OCI-LY1 (cell line): ENCODE measurements at regions not wholly inside any gene's neighbourhood (a gene's known extent, or its start where the extent isn't known, plus 50 kb on each side); places are given as distances from the start of the nearest gene placed in this dataset.

Experiments used
- H2AFZ ChIP-seq: fragments of 200-600 bp; sonication (generic), shearing (Covaris generic); 2 replicates; pipeline ENCODE4 v1.6.0; 2014; ENCODE audit warnings: antibody characterized with exemption, mild to moderate bottlenecking, low read length
- H3F3A ChIP-seq: fragments of 200-600 bp; sonication (generic), shearing (Covaris generic); 2 replicates; pipeline ENCODE4 v1.6.0; 2014; ENCODE audit warnings: mild to moderate bottlenecking, antibody characterized with exemption, low read length, moderate library complexity; ENCODE audit not compliant: insufficient read depth
- H3K27ac ChIP-seq: fragments of 200-600 bp; sonication (generic); 2 replicates; pipeline ENCODE4 v1.5.1; 2014; ENCODE audit warnings: low read length, mixed run types, mild to moderate bottlenecking, low read depth; ENCODE audit not compliant: poor library complexity, severe bottlenecking
- H3K27me3 ChIP-seq: fragments of 200-600 bp; sonication (generic); 2 replicates; pipeline ENCODE4 v1.6.0; 2014; ENCODE audit warnings: antibody characterized with exemption, mild to moderate bottlenecking, low read length, moderate library complexity; ENCODE audit not compliant: insufficient read depth
- H3K36me3 ChIP-seq: fragments of 200-600 bp; sonication (generic); 2 replicates; pipeline ENCODE4 v1.6.1; 2014; ENCODE audit warnings: mild to moderate bottlenecking, antibody characterized with exemption, low read length, moderate library complexity, mixed read lengths; ENCODE audit not compliant: insufficient read depth
- H3K4me1 ChIP-seq: fragments of 200-600 bp; sonication (generic); 2 replicates; pipeline ENCODE4 v1.5.1; 2014; ENCODE audit warnings: mild to moderate bottlenecking, low read length, moderate library complexity; ENCODE audit not compliant: insufficient read depth, severe bottlenecking
- H3K4me2 ChIP-seq: fragments of 200-600 bp; sonication (generic), shearing (Covaris generic); 2 replicates; pipeline ENCODE4 v1.6.1; 2014; ENCODE audit warnings: low read length
- H3K4me3 ChIP-seq: fragments of 200-600 bp; sonication (generic); 2 replicates; pipeline ENCODE4 v1.5.1; 2014; ENCODE audit warnings: low read length, low read depth, mild to moderate bottlenecking, mixed read lengths; ENCODE audit not compliant: poor library complexity, severe bottlenecking
- H3K79me2 ChIP-seq: fragments of 200-600 bp; shearing (Covaris generic); 2 replicates; pipeline ENCODE4 v1.6.1; 2016; ENCODE audit warnings: mixed run types, low read length, mixed read lengths; ENCODE audit not compliant: insufficient read depth
- H3K9ac ChIP-seq: fragments of 200-600 bp; sonication (generic), shearing (Covaris generic); 2 replicates; pipeline ENCODE4 v1.6.1; 2014; ENCODE audit warnings: mild to moderate bottlenecking, low read length, mixed read lengths
- H3K9me2 ChIP-seq: fragments of 200-600 bp; sonication (generic), shearing (Covaris generic); 2 replicates; pipeline ENCODE4 v1.6.1; 2014; ENCODE audit warnings: low read depth, mild to moderate bottlenecking, low read length, mixed read lengths
- H3K9me3 ChIP-seq: fragments of 200-600 bp; shearing (Covaris generic); 2 replicates; pipeline ENCODE4 v1.6.1; 2014; ENCODE audit warnings: low read length, mixed read lengths
- H4K20me1 ChIP-seq: fragments of 200-600 bp; sonication (generic), shearing (Covaris generic); 2 replicates; pipeline ENCODE4 v1.6.0; 2016; ENCODE audit warnings: mild to moderate bottlenecking, low read length; ENCODE audit not compliant: insufficient read depth
- EZH2 ChIP-seq: fragments of 200-600 bp; sonication (generic), shearing (Covaris generic); IDR thresholded peaks from 2 replicates; pipeline ENCODE4 v1.8.0; 2017; ENCODE audit warnings: borderline replicate concordance, mixed run types, mild to moderate bottlenecking, antibody characterized with exemption, low read length, moderate library complexity, mixed read lengths
- TF ChIP-seq, protein P1 (sequence below): fragments of 200-600 bp; sonication (generic), shearing (Covaris generic); IDR thresholded peaks from 2 replicates; pipeline ENCODE4 v1.5.1; 2017; ENCODE audit warnings: mild to moderate bottlenecking, antibody characterized with exemption, low read length, moderate library complexity, mixed read lengths

DNA sequence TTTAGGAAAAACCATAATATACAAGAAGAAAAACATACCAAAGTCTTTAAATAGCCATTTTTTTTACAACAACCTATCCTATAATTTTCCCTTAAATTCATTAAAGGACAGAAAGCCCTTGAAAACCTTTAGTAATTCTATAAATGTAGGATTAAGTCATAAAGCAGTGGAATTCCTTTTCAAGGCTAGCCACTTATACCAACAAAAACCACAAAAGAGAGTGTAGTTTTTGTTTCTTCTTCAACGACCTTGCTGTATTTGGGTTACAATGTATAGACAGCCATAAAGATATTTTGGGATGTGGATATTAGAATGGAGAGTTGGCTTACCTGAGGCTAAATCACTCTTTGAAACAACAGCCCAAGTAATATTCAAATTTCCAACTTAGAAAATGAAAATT, 296.6 kb upstream of the CDIN1 start:
- Histone ChIP-seq H3F3A (no peaks in the 10 kb centered on the region), H3K4me1 (no peaks in the 10 kb centered on the region), H3K4me3 (no peak overlapping the region), H3K36me3 (no peaks in the 10 kb centered on the region), H3K27ac (no peak overlapping the region), H3K9me2 (no peaks in the 10 kb centered on the region), H4K20me1 (no peaks in the 10 kb centered on the region), H3K27me3 (no peaks in the 10 kb centered on the region), H3K9ac (no peak overlapping the region), H3K79me2 (no peaks in the 10 kb centered on the region), H3K4me2 (no peak overlapping the region), H3K9me3 (no peaks in the 10 kb centered on the region), H2AFZ (no peak overlapping the region)
- TF ChIP-seq, protein P1, sequence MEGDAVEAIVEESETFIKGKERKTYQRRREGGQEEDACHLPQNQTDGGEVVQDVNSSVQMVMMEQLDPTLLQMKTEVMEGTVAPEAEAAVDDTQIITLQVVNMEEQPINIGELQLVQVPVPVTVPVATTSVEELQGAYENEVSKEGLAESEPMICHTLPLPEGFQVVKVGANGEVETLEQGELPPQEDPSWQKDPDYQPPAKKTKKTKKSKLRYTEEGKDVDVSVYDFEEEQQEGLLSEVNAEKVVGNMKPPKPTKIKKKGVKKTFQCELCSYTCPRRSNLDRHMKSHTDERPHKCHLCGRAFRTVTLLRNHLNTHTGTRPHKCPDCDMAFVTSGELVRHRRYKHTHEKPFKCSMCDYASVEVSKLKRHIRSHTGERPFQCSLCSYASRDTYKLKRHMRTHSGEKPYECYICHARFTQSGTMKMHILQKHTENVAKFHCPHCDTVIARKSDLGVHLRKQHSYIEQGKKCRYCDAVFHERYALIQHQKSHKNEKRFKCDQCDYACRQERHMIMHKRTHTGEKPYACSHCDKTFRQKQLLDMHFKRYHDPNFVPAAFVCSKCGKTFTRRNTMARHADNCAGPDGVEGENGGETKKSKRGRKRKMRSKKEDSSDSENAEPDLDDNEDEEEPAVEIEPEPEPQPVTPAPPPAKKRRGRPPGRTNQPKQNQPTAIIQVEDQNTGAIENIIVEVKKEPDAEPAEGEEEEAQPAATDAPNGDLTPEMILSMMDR, result no peak
- no peak for TF ChIP-seq EZH2

DNA sequence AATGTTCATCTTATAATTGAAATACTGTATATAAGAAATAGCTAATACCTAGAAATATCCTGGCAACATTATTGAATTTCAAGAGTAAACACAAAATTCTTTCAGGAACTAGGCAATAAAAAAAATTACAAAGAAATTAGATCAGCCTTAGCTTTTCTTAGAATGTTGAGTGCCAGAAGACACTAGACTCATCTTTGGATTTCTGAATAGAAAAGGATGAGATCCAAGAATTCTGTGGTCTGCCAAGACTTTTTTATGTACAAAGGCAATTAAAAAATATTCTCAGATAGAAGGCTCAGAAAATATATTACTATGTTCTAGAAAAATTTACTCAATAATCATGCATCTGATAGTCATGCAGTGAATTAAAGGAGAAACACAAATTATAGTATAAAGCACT, 294.5 kb upstream of the CDIN1 start:
- H3K4me1 ChIP-seq, result no peaks in the 10 kb centered on the region
- no peaks in the 10 kb centered on the region for H4K20me1 ChIP-seq
- H3K9me3 ChIP-seq, result no peaks in the 10 kb centered on the region
- TF ChIP-seq, protein P1, result no peak
- no peak for TF ChIP-seq EZH2
- H3K79me2 ChIP-seq, result no peaks in the 10 kb centered on the region
- no peaks in the 10 kb centered on the region for H3K27me3 ChIP-seq
- no peak overlapping the region for H3K27ac ChIP-seq
- H3K4me2 ChIP-seq, result no peak overlapping the region
- H2AFZ ChIP-seq, result no peak overlapping the region
- no peaks in the 10 kb centered on the region for H3F3A ChIP-seq
- H3K9ac ChIP-seq, result no peak overlapping the region
- H3K9me2 ChIP-seq, result no peaks in the 10 kb centered on the region
- H3K36me3 ChIP-seq, result no peaks in the 10 kb centered on the region
- H3K4me3 ChIP-seq, result no peak overlapping the region

DNA sequence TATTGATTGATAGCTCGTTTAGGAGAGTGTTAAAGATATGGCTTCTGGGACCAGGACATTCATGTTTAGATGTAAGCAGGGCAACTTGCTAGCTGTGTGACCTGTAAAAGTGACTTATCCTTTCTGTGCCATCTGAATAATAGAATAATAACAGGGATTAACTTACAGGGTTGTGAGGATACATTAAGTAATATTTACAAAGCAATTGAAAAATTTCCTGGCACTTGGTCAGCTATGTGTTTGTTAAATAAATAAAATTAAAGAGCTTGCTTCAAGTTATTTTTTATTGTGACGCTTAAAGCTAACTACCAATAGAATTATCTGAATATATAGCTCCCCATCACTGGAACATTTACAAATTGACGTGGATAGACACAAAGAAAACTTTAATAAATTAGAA, 287.9 kb upstream of the CDIN1 start:
- no peak for TF ChIP-seq EZH2
- H3K79me2 ChIP-seq, result no peaks in the 10 kb centered on the region
- no peaks in the 10 kb centered on the region for H4K20me1 ChIP-seq
- no peaks in the 10 kb centered on the region for H3K9me3 ChIP-seq
- no peak overlapping the region for H2AFZ ChIP-seq
- no peaks in the 10 kb centered on the region for H3K9me2 ChIP-seq
- no peaks in the 10 kb centered on the region for H3F3A ChIP-seq
- no peaks in the 10 kb centered on the region for H3K4me1 ChIP-seq
- H3K27ac ChIP-seq, result no peak overlapping the region
- H3K9ac ChIP-seq, result no peak overlapping the region
- no peak overlapping the region for H3K4me3 ChIP-seq
- no peaks in the 10 kb centered on the region for H3K27me3 ChIP-seq
- no peak overlapping the region for H3K4me2 ChIP-seq
- H3K36me3 ChIP-seq, result no peaks in the 10 kb centered on the region

DNA sequence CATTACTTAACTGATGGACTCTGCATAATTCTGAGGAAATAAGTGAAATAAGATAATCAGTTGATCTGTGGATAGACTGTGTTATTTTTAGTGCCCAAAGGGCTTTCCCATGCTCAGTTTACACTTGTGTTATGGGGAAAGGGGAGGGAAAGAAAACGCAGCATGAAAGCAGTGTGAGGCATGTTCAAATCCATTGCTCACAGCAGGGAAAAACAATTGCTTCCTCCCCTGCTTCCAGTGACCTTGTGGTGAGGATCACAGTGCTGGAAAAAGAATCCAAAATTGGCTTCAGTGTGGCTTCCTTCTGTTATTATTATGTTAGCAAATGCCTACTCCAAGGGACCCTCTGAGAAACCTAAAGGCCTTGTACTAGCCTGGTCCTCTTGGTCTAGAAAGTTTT, 285.1 kb upstream of the CDIN1 start:
- Histone ChIP-seq H3K4me3 (no peak overlapping the region), H3K9me3 (no peaks in the 10 kb centered on the region), H3K27me3 (no peaks in the 10 kb centered on the region), H2AFZ (no peak overlapping the region), H3K36me3 (no peaks in the 10 kb centered on the region), H3F3A (no peaks in the 10 kb centered on the region), H4K20me1 (no peaks in the 10 kb centered on the region), H3K9ac (no peak overlapping the region), H3K79me2 (no peaks in the 10 kb centered on the region), H3K4me1 (no peaks in the 10 kb centered on the region), H3K27ac (no peak overlapping the region), H3K4me2 (no peak overlapping the region), H3K9me2 (no peaks in the 10 kb centered on the region)
- TF ChIP-seq, protein P1, result no peak
- TF ChIP-seq EZH2, result no peak
